RPMI7951 (cell line): ENCODE measurements at regions not wholly inside any gene's neighbourhood (a gene's known extent, or its start where the extent isn't known, plus 50 kb on each side); places are given as distances from the start of the nearest gene placed in this dataset.

ENCODE experiments used
- DNase-seq: peaks from one replicate; pipeline ENCODE4 v3.0.0-alpha.2; 2012; ENCODE audit warnings: low read depth

GRCh38 chr4:41318839-41319530 is 62.3 kb downstream of the UCHL1 start:
- DNase-seq = no peak

DNA sequence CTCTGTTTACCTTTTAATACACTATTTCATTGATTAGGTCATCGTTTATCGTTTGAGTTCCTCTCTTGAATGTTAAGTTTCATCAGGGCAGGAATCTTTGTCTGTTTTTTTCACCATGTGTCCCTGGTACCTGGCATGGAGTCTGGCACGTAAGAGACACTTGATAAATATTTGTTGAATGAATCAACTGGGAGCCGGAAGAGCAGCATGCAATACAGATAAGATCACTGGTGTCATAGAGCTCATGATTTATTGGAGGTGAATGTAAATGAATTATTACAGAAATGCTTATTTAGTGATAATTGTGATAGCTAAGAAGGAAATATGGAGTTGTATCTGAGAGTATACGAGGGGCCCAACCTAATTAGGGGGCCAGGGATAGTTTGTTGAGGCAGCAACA is 62.8 kb downstream of the UCHL1 start:
- DNase-seq = peak; percentile 14

GRCh38 chr4:41320278-41320677 is 63.5 kb downstream of the UCHL1 start:
- no peak for DNase-seq

DNA sequence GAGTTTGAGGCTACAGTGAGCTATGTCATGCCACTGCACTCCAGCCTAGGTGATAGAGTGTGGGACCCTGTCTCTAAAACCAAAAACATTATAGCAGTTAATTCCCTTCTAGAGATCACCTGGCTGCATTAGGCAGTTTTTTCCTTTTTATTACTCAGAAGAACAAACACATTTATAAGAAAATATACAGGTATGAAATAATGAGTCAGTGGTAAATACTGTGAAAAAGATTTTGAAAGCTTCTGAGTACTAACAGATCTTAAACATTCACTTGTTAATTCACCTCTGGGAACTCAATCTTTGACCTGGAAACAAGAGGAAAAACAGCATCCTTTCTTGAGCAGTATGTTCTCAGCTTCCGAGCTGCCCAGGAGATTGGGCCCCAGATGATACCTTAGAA is 64.1 kb downstream of the UCHL1 start:
- no peak for DNase-seq

GRCh38 chr4:41321216-41321945 is 64.7 kb downstream of the UCHL1 start:
- no peak for DNase-seq

- no peak for DNase-seq
These were observed 65.9 kb downstream of the UCHL1 start for GRCh38 chr4:41322617-41323016.

GRCh38 chr4:41323179-41323578 is 66.5 kb downstream of the UCHL1 start:
- no peak for DNase-seq

- DNase-seq = no peak
These were observed 67.0 kb downstream of the UCHL1 start for GRCh38 chr4:41323706-41324105.

DNA sequence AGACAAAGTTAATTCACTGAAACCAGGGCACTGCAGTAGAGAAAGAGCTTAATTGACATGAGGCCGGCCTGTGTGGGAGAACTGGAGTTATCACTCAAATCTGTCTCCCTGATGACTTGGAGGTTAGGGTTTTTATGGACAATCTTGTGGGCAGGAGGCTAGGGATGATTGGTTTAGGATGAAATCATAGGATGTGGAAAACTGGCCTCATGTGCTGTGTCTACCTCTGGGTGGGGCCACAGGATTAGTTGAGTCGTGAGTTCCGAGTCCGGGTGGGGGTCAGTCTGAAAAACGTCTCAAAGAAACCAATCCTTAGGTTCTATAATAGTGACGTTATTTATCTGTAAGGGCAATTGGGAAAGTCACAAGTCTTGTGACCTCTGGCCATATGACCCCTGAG is 68.1 kb downstream of the UCHL1 start:
- DNase-seq = no peak

- no peak for DNase-seq
These were observed 69.2 kb downstream of the UCHL1 start for GRCh38 chr4:41325901-41326300.

GRCh38 chr4:41326776-41327175 is 70.0 kb downstream of the UCHL1 start:
- DNase-seq = no peak

DNA sequence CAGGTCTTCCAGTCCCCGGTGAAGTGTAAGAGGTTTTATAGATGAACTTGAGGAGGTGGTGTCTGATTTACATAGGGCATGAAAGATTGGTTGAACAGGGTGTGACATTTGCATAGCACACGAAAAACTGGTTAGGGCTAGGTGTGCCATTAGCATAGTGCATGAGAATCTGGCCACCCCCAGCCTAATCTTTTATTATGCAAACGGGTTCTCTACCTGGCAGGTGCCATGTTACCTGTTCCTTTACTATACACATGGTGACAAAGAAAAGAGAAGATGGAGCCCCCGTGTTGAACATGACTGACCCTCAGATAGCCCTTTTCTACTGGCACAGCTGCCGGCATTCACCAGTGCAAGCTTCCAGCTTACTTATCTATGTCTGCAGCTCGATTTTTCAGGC is 71.0 kb downstream of the UCHL1 start:
- no peak for DNase-seq

DNA sequence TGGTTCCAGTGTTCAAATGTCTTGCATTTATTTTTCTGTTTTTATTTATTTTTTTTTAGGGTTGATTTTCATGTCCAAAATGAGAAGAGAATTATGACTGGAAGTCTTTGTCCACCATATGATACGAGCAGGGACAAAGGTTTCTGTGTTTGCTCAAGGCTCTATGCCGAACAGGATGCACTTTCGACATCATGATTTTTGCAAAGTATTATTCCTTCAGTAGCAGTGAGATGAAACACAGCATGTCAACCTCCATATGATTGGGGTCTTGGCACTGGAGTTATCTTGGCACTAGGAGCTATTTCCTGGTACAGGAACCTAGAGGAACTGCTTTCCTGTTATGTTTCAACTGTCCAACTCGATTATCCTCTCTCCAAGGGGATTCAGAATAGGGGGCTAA is 72.6 kb downstream of the UCHL1 start:
- DNase-seq = no peak

- no peak for DNase-seq
These were observed 74.5 kb downstream of the UCHL1 start for GRCh38 chr4:41331224-41331623.

- DNase-seq = peak; percentile 20
These were observed 75.9 kb downstream of the UCHL1 start for GRCh38 chr4:41332510-41333054.

DNA sequence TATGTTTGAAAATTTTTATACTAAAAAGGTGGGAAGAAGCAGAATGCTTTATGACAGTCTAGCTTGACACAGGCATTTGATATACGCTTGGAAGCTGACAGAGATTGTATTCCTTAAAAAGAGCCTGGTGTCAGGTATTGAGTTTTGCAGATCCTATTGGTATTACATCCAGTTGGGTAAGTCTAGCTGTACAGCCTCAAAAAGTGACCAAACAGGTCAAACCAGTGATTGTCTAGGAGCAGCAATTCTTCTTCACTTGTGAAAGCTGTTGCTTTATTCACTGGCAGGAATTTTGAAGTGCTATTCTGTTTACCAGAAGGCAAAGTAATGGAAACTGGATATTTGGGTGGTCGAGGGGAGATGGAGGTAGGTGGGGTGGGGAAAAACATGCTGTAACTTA is 77.5 kb downstream of the UCHL1 start:
- no peak for DNase-seq

DNA sequence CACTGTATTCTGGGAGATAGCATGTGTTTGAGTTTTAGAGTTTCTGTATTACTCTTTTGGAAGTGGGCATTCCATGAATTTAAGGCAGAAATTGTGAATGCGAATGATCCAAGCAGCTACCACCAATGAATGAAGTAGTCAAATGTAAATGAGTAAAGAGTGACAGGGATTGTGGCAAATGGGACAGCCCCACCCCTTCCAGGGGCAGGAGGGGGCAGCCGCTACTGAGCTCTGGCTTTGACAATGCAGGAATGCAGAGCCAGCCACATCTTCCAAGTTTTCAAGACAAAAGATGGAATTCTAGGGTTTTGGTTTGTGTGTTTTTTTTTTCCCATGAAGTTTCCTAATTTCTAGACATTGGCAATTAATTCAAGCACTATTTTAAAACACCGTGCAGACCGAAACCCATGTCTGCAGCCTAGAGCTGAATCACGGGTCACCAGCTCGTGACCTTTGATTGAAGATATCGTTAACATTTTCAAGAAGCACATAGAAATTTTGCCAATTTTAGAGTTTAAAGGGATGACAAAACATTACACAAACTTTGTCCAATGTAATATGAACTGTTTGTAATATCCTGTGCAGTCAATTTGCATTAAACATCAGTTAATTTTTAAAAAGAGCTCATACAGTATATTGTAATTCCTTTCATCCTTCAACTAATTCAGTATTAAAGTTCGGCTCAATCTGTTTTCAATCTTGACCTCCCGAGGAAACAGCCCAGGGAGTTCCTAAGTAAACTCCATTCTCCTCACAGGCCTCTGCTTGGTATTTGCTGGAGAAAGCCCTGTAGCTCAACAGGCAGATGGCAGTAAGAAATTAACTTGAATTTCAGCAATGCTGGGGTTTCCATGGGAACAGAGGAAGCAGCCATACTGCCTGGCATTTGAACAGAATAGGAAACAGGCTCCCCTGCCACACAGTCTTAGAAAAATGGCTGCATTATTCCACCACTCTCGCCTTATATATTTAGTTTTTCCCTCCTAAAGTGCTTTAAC is 83.4 kb downstream of the UCHL1 start:
- DNase-seq = peak; percentile 25

DNA sequence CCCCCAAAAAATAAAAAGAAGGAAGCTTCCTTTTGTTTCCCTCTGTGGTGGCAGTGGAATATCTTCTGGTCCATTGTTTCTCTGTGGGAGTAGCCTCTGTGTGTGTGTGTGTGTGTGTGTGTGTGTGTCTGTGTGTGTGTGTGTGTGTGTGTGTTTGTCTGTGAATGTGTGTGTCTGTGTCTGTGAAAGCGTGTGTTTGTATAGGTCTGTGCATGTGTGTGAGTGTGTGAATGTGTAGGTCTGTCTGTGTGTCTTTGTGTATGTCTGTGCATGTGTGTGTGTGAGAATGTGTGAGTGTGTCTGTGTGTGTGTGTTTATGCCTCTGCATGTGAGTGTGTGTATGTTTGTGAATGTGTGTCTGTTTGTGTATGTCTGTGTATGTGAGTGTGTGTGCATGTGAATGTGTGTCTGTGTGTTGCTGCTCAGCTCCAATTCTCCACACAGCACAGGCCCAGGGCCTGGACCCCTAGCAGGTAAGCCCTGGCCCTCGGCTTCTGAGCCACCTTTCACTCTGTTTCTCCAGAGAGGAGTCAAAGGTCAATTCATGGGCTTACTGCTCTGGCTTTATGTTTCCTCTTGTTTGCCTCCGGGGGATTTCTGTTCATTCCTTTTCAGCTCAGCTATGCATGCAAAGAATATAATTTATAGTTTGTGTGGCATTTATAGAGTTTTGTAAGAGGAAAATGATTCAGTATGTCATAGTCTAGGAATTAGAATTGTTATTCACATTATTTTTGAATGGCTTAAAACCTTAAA is 89.8 kb downstream of the UCHL1 start:
- DNase-seq = no peak

GRCh38 chr4:41349021-41349420 is 92.3 kb downstream of the UCHL1 start:
- no peak for DNase-seq

- peak; percentile 3 for DNase-seq
These were observed 102.1 kb downstream of the UCHL1 start for GRCh38 chr4:41358647-41359421.

GRCh38 chr4:41359422-41359775 is 102.7 kb downstream of the UCHL1 start:
- no peak for DNase-seq
